ENCODE measurements at regions not wholly inside any gene's neighbourhood (a gene's known extent, or its start where the extent isn't known, plus 50 kb on each side); places are given as distances from the start of the nearest gene placed in this dataset.

DNA sequence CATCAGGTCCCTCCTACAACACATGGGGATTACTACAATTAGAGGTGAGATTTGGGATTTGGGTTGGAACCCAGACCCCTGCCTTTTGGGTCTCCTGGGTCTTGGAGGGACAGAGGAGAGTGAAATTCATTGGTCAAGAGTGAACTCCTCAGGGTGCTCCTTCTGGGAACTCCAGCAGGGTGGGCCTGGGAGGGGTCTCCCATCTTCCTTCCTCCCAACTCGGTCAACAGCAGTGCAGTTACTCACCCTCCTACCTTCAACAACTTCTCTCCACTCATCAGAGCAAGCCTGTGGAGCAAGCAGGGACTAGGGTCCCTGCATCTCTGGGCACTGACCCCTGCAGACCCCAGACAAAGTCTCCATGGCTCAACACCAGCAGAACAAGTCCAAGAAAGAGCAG is 89.3 kb upstream of the TMPRSS2 start:
- H3K4me1 Mint-ChIP-seq (ENCODE audit: low read depth) = no peaks in the 10 kb centered on the region
- no peaks in the 10 kb centered on the region for H3K9me3 Mint-ChIP-seq
- no peak overlapping the region for H3K4me3 Mint-ChIP-seq
- H3K36me3 Mint-ChIP-seq (ENCODE audit: low read depth) = no peaks in the 10 kb centered on the region
- DNase-seq = no peak
- H3K27ac Mint-ChIP-seq = no peak overlapping the region
- peaks cover 2% of the 10 kb centered on the region for H3K27me3 Mint-ChIP-seq (ENCODE audit: low read depth)
- CTCF ChIA-PET = no interaction called here
- intact Hi-C loops (cut with micrococcal nuclease) = no loop called here

DNA sequence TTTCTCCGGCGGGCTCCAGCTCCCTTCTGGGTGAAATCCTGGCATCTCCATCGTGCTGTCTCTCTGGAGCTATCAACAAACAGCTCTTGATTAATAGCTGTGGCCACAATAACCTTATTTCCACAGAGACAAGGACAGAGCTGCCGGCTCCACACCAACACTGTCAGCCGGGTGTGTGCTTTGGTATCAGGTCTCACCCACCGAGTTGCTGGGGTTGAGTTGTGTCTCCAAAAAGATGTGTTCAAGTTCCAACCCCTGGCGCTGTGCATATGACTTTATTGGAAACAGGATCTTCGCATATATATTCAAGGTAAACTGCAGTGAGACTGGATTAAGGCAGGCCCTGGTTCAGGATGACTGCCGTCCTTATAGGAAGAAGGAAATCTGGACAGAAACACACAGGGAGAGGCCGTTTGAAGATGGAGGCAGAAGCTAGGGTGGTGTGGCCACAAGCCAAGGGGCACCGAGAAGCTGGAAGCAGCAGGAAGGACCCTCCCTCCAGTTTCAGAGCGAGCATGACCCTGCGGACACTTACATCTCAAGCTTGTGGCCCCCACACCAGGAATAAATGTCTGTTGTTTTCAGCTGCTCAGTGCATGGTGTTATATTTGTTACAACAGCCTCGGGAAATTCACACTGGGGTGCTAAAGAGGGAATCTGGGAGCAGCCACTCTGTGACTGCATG is 88.4 kb upstream of the TMPRSS2 start:
- H3K27ac Mint-ChIP-seq = no peak overlapping the region
- no peaks in the 10 kb centered on the region for H3K36me3 Mint-ChIP-seq (ENCODE audit: low read depth)
- CTCF ChIA-PET = interaction anchor here (1.4 to 1.7 kb wide), 2 partner anchors 15 to 313 kb away, joined by 5 read pairs; no protein-coding TSS in a partner anchor
- DNase-seq = no peak
- no peaks in the 10 kb centered on the region for H3K4me1 Mint-ChIP-seq (ENCODE audit: low read depth)
- intact Hi-C loops (cut with micrococcal nuclease) = no loop called here
- H3K4me3 Mint-ChIP-seq = no peak overlapping the region
- no peaks in the 10 kb centered on the region for H3K9me3 Mint-ChIP-seq
- H3K27me3 Mint-ChIP-seq (ENCODE audit: low read depth) = peaks cover 2% of the 10 kb centered on the region

DNA sequence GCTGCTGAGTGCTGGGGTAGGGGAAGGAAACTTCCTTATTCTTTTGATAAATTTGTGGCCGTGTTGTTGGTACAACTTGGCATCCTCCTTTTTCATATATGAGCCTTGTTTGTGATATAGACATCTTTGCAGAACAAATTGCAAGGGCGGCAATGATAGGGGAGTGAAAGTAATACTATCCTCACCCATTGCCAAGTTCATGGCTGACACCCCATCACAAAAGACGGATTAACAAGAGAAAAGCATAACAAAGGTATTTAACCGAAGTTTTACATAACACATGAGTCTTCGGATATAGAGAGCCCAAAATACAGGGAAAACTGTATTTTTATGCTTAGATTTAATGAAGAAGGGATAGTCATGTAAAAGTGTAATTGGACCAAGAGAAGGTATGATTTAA is 86.3 kb upstream of the TMPRSS2 start:
- Mint-ChIP-seq H3K4me3 (no peak overlapping the region), H3K4me1 (ENCODE audit: low read depth) (no peaks in the 10 kb centered on the region), H3K27me3 (ENCODE audit: low read depth) (peaks cover 2% of the 10 kb centered on the region), H3K27ac (no peak overlapping the region), H3K36me3 (ENCODE audit: low read depth) (no peaks in the 10 kb centered on the region), H3K9me3 (no peaks in the 10 kb centered on the region)
- DNase-seq = no peak
- CTCF ChIA-PET = no interaction called here
- intact Hi-C loops (cut with micrococcal nuclease) = no loop called here

DNA sequence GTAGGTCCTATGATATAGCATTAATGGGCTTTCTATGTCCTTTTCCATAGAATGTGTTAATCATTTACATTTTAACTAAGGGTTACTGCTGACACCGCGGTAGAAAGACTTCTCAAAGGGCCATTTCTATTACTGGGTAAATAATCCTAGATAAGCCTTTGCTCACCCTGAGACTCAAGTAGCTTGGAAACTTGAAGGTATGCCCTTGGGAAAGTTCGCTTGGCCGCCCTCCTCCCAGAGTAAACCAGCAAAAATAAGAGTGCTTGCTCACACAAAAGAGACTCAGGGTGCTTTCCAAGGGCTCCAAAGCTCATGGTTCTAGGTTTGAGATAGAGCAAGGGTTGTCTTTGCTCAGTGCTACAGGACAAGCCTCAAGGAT is 85.8 kb upstream of the TMPRSS2 start:
- intact Hi-C loops (cut with micrococcal nuclease) = no loop called here
- Mint-ChIP-seq H3K4me3 (no peak overlapping the region), H3K27ac (no peak overlapping the region), H3K27me3 (ENCODE audit: low read depth) (peaks cover 2% of the 10 kb centered on the region), H3K36me3 (ENCODE audit: low read depth) (no peaks in the 10 kb centered on the region), H3K9me3 (peaks cover 3% of the 10 kb centered on the region), H3K4me1 (ENCODE audit: low read depth) (no peaks in the 10 kb centered on the region)
- DNase-seq = no peak
- CTCF ChIA-PET = no interaction called here

DNA sequence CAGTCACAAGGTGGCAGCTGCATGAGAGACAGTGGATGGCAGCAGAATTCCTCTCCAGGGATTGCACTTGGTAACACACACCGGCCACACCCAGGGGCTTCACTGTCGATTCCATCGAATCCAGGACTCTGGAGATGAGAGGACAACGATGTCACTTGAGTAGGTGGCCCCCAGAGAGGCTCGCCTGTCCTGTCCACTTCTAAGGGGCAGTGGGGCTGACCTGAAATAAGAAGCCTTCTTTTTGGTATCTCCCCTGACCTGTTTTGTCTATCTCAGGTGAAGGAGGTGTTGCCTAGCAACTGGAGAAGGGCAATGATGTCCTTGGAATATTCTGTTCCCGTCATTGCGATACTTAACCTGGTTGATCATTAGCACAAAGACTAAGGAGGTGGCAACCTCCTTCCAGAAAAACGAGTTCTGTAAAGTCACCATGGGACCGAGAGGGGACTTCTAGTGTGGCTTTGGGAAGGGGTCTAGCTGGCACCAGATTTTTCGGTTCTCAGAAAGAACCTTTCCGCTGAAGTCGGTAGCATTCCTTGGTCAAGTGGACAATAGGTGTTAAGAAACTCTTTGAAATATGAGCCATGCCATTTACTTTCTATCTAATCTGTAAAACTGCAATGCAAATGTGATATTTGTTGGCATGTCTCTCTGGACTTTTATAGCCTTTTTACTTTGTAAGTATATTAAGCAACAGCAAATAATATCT is 85.2 kb upstream of the TMPRSS2 start:
- Mint-ChIP-seq H3K27me3 (ENCODE audit: low read depth) (peaks cover 2% of the 10 kb centered on the region), H3K4me3 (no peak overlapping the region), H3K36me3 (ENCODE audit: low read depth) (no peaks in the 10 kb centered on the region), H3K4me1 (ENCODE audit: low read depth) (no peaks in the 10 kb centered on the region), H3K9me3 (peaks cover 7% of the 10 kb centered on the region), H3K27ac (no peak overlapping the region)
- CTCF ChIA-PET = no interaction called here
- DNase-seq = no peak
- intact Hi-C loops (cut with micrococcal nuclease) = no loop called here

DNA sequence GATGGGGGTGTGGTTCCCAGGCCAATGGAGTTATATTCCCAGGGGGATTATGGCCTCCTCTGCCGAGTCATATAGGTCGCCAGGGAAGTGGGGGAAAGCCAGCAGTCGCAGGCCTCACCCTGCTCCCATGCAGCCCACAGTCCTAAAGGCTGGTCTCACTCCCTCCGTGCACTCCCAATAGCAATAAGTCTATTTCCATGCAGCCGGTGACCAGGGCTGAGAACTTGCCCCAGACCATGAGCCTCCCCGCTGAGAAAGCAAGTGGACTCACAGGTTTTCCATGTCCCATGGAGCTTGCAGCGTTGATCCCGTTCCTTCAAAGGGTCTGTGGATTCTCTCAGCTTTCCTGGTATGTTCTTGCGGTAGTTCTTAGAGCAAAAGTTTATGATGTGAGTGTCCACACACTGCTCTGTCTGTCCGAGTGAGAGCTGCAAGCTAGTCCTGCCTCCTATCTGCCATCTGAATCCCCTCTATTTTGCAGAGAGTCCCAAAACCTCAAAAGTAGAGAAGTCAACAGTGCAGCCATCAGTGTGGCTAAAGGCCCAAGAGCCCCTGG is 81.7 kb upstream of the TMPRSS2 start:
- Mint-ChIP-seq H3K4me3 (no peak overlapping the region), H3K9me3 (peaks cover 15% of the 10 kb centered on the region), H3K27ac (no peak overlapping the region), H3K4me1 (ENCODE audit: low read depth) (no peaks in the 10 kb centered on the region), H3K27me3 (ENCODE audit: low read depth) (no peaks in the 10 kb centered on the region), H3K36me3 (ENCODE audit: low read depth) (no peaks in the 10 kb centered on the region)
- DNase-seq = no peak
- intact Hi-C loops (cut with micrococcal nuclease) = no loop called here
- CTCF ChIA-PET = no interaction called here

DNA sequence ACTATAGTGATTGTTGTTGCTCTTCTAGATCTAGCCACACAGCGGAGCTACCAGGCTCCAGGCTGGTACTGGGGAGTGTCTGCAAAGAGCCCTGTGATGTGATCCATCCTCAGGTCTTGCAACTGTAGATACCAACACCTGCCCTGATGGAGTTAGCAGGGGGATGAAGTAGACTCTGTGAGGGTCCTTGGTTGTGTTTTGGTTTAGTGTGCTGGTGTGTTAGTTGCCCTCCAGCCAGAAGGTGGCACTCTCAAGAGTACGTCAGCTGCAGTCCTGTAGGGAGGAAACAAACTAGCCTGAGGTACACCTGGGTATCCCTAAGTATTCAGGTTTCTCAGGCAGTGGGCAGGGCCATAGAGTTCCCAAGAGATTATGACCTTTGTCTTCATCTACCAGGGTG is 81.2 kb upstream of the TMPRSS2 start:
- no peaks in the 10 kb centered on the region for H3K4me1 Mint-ChIP-seq (ENCODE audit: low read depth)
- CTCF ChIA-PET = no interaction called here
- H3K9me3 Mint-ChIP-seq = peaks cover 15% of the 10 kb centered on the region
- DNase-seq = no peak
- H3K27me3 Mint-ChIP-seq (ENCODE audit: low read depth) = no peaks in the 10 kb centered on the region
- no peaks in the 10 kb centered on the region for H3K36me3 Mint-ChIP-seq (ENCODE audit: low read depth)
- intact Hi-C loops (cut with micrococcal nuclease) = no loop called here
- no peak overlapping the region for H3K4me3 Mint-ChIP-seq
- no peak overlapping the region for H3K27ac Mint-ChIP-seq

DNA sequence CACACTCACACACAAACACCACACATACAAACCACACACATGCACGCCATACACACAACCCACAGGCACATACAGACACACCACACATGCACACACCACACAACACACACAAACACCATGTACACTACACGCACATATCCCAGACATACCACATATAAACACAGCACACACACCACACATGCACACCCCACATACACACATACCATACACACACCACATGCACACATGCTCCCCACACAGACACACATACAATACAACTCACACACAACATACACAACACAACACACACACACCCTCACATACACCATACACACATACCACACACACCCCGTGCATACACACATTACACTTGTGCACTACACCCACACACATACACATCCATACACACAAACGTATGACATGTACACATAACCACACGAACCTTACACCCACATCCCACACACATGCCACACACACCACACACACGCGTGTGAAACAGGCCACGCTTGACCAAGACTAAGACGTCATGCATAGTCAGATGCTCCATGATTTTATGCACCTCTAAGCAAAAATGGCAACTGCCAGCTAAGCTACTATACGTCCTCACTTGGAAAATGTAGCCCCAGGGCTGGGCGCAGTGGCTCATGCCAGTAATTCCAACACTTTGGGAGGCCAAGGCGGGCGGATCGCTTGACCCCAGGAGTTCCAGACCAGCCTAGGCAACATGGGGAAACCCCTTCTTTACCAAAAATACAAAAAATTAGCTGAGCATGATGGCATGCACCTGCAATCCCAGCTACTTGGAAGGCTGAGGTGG is 77.4 kb upstream of the TMPRSS2 start:
- H3K36me3 Mint-ChIP-seq (ENCODE audit: low read depth) = no peaks in the 10 kb centered on the region
- CTCF ChIA-PET = no interaction called here
- no peak overlapping the region for H3K27ac Mint-ChIP-seq
- no peak overlapping the region for H3K4me3 Mint-ChIP-seq
- H3K9me3 Mint-ChIP-seq = peaks cover 15% of the 10 kb centered on the region
- intact Hi-C loops (cut with micrococcal nuclease) = no loop called here
- H3K27me3 Mint-ChIP-seq (ENCODE audit: low read depth) = peaks cover 2% of the 10 kb centered on the region
- no peaks in the 10 kb centered on the region for H3K4me1 Mint-ChIP-seq (ENCODE audit: low read depth)
- DNase-seq = no peak

DNA sequence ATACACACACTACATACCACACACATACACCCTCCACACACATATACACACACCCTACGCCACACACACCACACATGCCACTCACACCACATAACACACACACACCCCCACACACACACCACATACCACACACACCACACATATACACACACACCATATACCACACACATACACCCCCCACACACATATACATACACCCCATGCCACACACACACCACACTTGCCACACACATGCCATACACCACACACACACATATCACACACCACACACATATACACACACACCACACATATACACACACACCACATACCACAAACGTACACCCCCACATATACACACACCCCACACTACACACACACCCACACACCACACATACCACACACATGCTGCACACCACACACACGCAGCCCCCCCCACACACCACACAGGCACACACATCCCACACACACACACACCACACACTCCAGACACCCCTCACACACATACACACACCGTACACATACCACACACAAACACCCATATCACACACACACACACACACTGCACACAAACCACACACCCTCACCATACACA is 76.7 kb upstream of the TMPRSS2 start:
- Mint-ChIP-seq H3K9me3 (peaks cover 15% of the 10 kb centered on the region), H3K4me1 (ENCODE audit: low read depth) (no peaks in the 10 kb centered on the region), H3K27ac (no peak overlapping the region), H3K36me3 (ENCODE audit: low read depth) (no peaks in the 10 kb centered on the region), H3K4me3 (no peak overlapping the region), H3K27me3 (ENCODE audit: low read depth) (peaks cover 3% of the 10 kb centered on the region)
- CTCF ChIA-PET = no interaction called here
- intact Hi-C loops (cut with micrococcal nuclease) = no loop called here
- no peak for DNase-seq

DNA sequence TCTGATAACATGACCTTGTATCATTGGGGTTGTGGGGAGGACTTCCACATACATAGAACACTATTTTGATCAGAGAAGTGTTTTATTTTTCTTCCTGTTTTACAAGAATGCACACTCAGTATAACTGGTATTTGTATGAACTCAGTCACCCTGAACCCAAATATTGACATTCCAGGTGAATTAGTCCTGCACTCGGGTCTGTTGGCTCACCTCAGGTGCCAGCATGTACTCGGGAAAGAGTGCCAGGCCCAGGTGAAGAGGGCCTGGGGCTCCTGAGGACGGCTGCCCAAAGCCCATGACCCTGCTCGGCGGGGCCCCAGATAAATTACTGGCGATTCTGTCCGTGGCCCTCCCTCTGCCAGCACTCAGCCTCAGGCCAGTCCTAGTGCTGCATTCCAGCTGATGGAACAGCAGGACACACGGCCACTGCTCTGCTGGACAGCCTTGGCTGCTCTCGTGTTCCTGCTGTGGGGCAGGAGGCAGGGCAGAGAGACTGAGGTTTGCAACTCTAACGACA is 75.4 kb upstream of the TMPRSS2 start:
- Mint-ChIP-seq H3K4me3 (no peak overlapping the region), H3K27ac (no peak overlapping the region), H3K4me1 (ENCODE audit: low read depth) (no peaks in the 10 kb centered on the region), H3K9me3 (peaks cover 18% of the 10 kb centered on the region), H3K36me3 (ENCODE audit: low read depth) (no peaks in the 10 kb centered on the region), H3K27me3 (ENCODE audit: low read depth) (peaks cover 3% of the 10 kb centered on the region)
- intact Hi-C loops (cut with micrococcal nuclease) = no loop called here
- CTCF ChIA-PET = no interaction called here
- no peak for DNase-seq

DNA sequence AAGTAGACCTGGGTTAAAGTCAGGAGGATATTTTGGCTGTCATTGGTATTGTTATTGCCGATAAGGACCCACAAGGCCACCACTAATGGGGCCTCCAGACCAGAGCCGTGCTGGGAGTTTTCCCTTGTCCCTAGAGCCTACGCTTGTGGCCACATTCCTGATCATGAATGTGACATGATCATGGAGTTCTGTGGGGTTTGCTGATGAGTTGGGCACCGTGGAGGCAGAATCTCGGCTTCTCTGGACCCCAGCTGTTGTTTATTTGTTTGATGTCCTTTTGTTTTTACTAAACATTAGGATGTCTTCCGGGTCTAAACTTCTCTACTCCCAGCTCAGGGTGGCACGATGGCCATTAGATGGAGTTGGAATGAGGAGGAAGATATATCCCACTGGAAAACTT is 74.9 kb upstream of the TMPRSS2 start:
- no peak overlapping the region for H3K27ac Mint-ChIP-seq
- intact Hi-C loops (cut with micrococcal nuclease) = no loop called here
- CTCF ChIA-PET = no interaction called here

DNA sequence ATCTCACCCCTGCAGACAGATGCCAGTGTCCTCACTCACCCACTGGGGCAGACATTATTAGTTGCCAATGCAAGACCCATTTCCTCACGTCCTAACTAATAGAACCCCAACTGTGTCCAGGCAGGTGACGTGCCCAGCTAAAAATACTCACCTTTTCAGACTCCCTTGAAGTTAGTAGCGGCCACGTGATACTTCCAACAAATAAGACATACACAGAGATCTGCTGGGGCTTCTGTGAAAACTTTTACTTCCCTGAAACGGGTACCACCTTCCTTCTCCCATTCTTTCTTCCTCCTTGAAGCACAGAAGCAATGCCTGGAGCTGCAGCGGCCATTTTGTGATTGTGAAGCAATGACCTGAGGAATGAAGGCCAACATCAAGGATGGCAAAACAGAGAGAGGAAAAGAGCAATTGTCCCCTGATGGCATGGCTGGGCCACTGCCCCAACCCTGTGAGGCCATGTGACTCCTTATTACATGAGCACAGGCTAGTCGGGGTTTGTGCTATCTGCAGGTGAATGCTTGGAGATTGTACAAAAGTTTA is 74.4 kb upstream of the TMPRSS2 start:
- Mint-ChIP-seq H3K4me1 (ENCODE audit: low read depth) (no peaks in the 10 kb centered on the region), H3K27me3 (ENCODE audit: low read depth) (peaks cover 3% of the 10 kb centered on the region), H3K27ac (no peak overlapping the region), H3K9me3 (peaks cover 19% of the 10 kb centered on the region), H3K4me3 (no peak overlapping the region), H3K36me3 (ENCODE audit: low read depth) (no peaks in the 10 kb centered on the region)
- CTCF ChIA-PET = no interaction called here
- intact Hi-C loops (cut with micrococcal nuclease) = no loop called here
- no peak for DNase-seq

More for the DNA sequence above, 74.9 kb upstream of the TMPRSS2 start:
- no peak overlapping the region for H3K4me3 Mint-ChIP-seq
- H3K27me3 Mint-ChIP-seq (ENCODE audit: low read depth) = peaks cover 3% of the 10 kb centered on the region
- DNase-seq = no peak
- no peaks in the 10 kb centered on the region for H3K4me1 Mint-ChIP-seq (ENCODE audit: low read depth)
- no peaks in the 10 kb centered on the region for H3K36me3 Mint-ChIP-seq (ENCODE audit: low read depth)
- peaks cover 18% of the 10 kb centered on the region for H3K9me3 Mint-ChIP-seq
